SW480 (cell line): ENCODE measurements at regions not wholly inside any gene's neighbourhood (a gene's known extent, or its start where the extent isn't known, plus 50 kb on each side); places are given as distances from the start of the nearest gene placed in this dataset.
A peak's percentile ranks its signal among the peaks of the same experiment; 100 is the strongest.
"Not testable (repeated sequence)": the region's sequence is repeated elsewhere in the genome, so short reads cannot be mapped to it uniquely, and the experiment has no call there.

Experiments
- DNase-seq: peaks from one replicate; pipeline ENCODE4 v3.0.0-alpha.2; 2016; ENCODE audit warnings: low spot score

GRCh38 chr15:20234006-20234540, 307.5 kb downstream of the GOLGA6L6 start:
- not testable (repeated sequence) for DNase-seq

- DNase-seq: not testable (repeated sequence)
Observed at GRCh38 chr15:20232457-20232856, 309.1 kb downstream of the GOLGA6L6 start.

GRCh38 chr15:20230656-20231055, 310.9 kb downstream of the GOLGA6L6 start:
- not testable (repeated sequence) for DNase-seq

- DNase-seq: not testable (repeated sequence)
Observed at GRCh38 chr15:20228791-20229190, 312.8 kb downstream of the GOLGA6L6 start.

- not testable (repeated sequence) for DNase-seq
Observed at GRCh38 chr15:20227119-20227853, 314.3 kb downstream of the GOLGA6L6 start.

GRCh38 chr15:20226531-20226930, 315.1 kb downstream of the GOLGA6L6 start:
- not testable (repeated sequence) for DNase-seq

GRCh38 chr15:20221063-20221462, 320.5 kb downstream of the GOLGA6L6 start:
- not testable (repeated sequence) for DNase-seq

GRCh38 chr15:20219171-20219570, 322.4 kb downstream of the GOLGA6L6 start:
- not testable (repeated sequence) for DNase-seq

GRCh38 chr15:20215700-20216099, 325.9 kb downstream of the GOLGA6L6 start:
- not testable (repeated sequence) for DNase-seq

GRCh38 chr15:20214101-20214500, 327.5 kb downstream of the GOLGA6L6 start:
- DNase-seq: not testable (repeated sequence)

GRCh38 chr15:20211508-20211907, 330.1 kb downstream of the GOLGA6L6 start:
- peak; percentile 24 for DNase-seq

- DNase-seq: not testable (repeated sequence)
Observed at GRCh38 chr15:20209973-20210372, 331.6 kb downstream of the GOLGA6L6 start.

- not testable (repeated sequence) for DNase-seq
Observed at GRCh38 chr15:20207607-20208006, 334.0 kb downstream of the GOLGA6L6 start.

- not testable (repeated sequence) for DNase-seq
Observed at GRCh38 chr15:20207198-20207597, 334.4 kb downstream of the GOLGA6L6 start.

- peak; percentile 31 for DNase-seq
Observed at GRCh38 chr15:20204177-20204866, 337.3 kb downstream of the GOLGA6L6 start.

- DNase-seq: not testable (repeated sequence)
Observed at GRCh38 chr15:20203649-20204150, 337.9 kb downstream of the GOLGA6L6 start.

- DNase-seq: not testable (repeated sequence)
Observed at GRCh38 chr15:20194591-20195198, 346.9 kb downstream of the GOLGA6L6 start.

GRCh38 chr15:20192982-20193929, 348.3 kb downstream of the GOLGA6L6 start:
- DNase-seq: peak; percentile 65

- not testable (repeated sequence) for DNase-seq
Observed at GRCh38 chr15:20191508-20192125, 350.0 kb downstream of the GOLGA6L6 start.

GRCh38 chr15:20188611-20189010, 353.0 kb downstream of the GOLGA6L6 start:
- not testable (repeated sequence) for DNase-seq
